GM19328 (cell line): ENCODE measurements at regions not wholly inside any gene's neighbourhood (a gene's known extent, or its start where the extent isn't known, plus 50 kb on each side); places are given as distances from the start of the nearest gene placed in this dataset.

Source experiments
- ATAC-seq: cut with Tn5 transposase; IDR thresholded peaks from one replicate; pipeline ENCODE4 v1.9.1; 2021; ENCODE audit warnings: mild to moderate bottlenecking, moderate library complexity; ENCODE audit not compliant: unreplicated experiment

DNA sequence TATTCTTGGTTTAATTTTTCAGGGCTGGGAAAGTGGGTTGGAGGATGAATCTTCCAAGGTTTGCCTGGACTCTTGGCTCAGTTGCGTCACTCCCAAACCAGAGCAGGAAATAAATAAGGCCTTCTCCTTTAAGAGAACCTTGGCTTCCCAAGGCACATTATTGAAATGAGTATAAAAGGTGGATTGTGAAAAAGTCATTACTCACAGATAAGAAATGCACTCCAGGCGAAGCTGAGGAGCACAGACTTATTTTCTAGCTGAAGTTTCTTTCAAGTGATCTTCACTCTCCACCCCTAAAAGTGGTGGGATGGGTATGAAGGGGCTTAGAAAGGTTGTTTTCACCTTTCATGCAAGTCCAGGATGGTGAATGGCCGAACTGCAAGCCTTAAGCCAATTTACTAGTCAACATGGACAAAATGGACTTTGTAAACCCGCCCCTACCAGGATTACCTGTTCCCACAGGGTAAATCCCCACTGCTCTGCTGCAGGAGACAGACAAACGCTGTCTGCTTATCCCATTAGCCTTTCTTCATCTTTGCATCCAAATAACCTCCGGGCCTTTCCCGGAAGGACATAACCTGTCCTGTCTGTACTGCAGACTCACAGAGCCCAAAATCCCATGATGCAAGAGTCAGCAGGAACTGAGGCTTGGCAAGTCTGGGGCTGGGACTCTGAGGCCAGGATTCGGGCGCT lies 207.6 kb downstream of the BCL11B start:
- ATAC-seq: no peak

DNA sequence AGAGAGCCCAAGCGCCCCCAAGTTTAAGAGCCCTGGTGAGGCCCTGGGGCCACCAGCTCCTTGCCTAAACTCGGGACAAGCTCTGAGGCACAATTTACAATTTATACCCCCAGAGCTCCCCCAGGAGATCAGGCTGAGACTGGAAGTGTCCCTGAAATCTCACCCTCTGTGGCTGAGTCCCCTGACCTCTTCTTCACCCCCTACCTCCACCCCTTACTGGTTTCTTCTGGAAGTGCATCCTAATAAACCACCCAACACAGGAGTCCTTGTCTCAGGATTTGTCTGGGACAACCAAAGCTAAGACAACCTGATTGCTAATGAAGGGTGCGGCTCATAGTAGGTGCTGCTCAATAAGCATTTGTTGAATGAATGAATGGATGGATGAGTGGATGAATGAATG lies 206.4 kb downstream of the BCL11B start:
- no peak for ATAC-seq

- ATAC-seq: no peak
Observed at GRCh38 chr14:99066378-99066777, 205.6 kb downstream of the BCL11B start.

- ATAC-seq: no peak
Observed at GRCh38 chr14:99067141-99067920, 204.7 kb downstream of the BCL11B start.

GRCh38 chr14:99067927-99068326 lies 204.1 kb downstream of the BCL11B start:
- no peak for ATAC-seq

- no peak for ATAC-seq
Observed at GRCh38 chr14:99069946-99070345, 202.1 kb downstream of the BCL11B start.

GRCh38 chr14:99072433-99072832 lies 199.6 kb downstream of the BCL11B start:
- ATAC-seq: no peak

DNA sequence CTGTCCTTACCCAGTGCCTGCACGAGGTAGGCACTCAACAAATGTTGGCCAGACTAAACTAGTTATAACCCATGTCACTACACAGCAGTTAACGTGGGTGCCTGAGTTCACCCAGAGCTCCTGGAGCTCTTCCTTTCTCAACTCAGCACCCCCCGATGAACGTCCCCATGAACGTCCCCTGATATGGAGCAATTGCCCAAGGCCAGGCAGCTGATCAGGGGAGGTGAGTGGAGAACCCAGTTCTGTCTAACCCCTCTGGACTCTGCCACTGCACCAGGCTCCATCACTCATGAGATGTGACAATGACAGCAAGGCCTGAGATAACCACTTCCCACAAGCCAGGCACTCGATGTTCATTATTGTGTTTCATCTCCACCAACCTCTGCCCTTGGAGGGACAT lies 199.0 kb downstream of the BCL11B start:
- ATAC-seq: no peak

DNA sequence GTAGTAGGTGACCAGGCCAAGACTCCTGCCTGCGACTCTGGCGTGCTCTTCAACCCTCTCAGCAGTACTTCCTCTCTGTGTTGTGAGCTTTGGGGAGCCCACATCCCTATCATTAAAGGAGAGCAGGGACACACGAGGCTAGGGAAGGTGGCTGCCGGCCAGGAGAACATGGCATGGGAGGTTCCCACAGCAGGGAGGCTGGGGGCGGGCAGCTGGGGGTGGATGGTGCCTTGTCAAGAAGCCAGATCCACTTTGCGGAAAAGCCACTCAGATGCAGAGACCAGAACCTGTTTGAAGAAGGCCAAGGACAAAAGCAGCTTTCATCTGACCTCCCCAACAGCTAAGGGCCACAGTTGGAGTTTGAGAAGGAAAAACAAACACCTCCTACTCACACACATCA lies 198.6 kb downstream of the BCL11B start:
- no peak for ATAC-seq

DNA sequence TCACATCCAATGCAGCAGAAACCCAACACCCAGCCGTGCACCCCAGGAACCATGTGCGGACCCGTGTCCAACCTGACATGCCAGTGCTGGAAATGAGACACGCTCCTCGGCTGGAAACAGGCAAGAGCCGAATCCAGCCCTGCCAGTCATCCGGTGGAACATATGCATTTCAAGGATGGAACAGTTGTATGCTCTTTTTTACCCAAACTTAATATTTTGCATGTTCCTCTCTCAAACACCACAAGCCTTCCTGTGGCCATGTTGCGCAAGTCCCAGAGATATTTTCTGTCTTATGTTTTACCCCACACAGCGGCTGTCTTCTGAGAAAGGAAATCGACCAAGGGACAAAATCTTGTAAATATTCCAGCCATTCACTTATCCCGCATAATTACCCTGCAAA lies 196.9 kb downstream of the BCL11B start:
- ATAC-seq: no peak

- ATAC-seq: no peak
Observed at GRCh38 chr14:99075771-99076375, 196.1 kb downstream of the BCL11B start.

DNA sequence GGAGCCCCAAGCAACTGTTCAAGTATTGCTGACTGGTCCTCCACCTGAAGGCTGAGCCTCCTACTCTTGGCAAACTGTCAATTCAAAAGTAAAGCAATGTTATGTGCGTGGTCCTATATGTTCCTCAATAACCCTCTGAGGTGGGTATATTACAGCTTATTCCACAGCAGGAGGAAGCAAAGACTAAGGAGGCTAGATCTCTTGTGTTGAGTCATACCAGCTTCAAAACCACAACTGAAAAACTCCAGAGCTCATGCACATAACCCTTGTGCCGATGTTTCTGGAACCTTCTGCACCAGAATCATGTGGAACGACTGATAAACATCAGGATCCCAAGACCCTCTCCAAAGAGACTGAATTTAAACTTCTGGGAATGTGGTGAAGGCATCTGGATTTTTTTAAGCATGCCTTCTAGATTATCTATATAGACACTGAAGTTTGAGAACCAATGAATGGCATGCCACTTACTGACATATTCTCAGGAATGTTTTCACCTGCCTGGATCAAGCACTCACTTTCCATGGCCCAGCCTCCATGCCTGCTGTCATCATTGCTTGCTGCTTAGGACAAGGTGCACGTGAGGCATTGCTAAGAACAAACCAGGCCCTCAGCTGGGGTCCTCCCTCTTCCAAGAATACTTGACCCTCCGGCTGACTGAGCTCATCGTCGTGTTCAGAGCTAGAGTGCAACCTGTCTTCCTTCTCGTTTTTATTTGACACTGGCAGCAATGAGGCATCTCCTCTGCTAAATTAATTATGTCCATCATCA lies 194.7 kb downstream of the BCL11B start:
- ATAC-seq: no peak

DNA sequence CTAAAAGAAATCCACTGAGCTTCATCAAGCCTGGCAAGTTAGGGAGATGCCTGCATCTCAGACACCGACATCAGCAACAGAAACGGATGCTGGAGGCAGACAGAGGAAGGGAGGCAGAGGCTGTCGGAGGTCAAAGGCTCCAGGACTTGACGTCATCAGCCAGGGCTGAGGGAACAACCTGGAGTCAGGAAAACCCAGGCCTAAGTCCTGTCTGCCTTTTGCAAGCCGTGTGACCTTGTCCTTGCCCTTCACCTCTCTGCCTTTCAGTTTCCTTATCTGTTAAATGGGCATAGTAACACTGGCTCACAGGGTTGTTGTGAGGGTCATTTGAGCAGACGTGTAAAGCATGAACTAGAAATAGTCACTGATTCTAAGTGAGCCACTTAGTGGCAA lies 194.2 kb downstream of the BCL11B start:
- no peak for ATAC-seq

GRCh38 chr14:99078426-99078825 lies 193.6 kb downstream of the BCL11B start:
- ATAC-seq: no peak

DNA sequence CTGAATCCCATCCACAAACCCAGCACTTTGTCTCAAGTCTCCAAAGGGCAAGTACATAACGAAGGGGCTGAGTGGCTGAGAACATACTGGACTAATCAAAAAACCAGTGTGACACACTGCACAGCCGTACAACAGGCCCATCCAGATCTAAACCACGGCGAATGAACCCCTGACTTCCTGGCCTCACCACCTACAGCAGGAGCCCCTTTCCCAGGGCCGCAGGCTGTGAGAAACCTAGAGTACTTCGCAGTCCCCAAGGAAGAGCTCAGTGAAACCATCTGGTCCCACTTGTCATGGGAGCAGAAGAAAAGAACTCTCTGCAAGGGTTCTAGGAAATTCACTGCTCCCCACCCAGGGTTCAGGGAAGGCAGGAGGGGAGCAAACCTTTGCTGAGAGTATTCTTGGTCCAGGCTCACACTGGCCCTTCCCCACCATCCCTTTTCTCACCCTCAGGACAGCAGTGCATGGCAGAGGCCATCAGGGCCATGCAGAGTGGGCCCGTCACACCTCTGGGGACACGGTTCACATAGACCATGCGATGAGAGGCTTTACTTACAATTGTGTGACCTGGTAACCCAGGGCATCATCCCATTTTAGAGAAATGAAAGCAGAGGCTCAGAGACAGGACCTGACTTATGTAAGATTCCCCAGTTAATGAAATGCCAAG lies 192.8 kb downstream of the BCL11B start:
- no peak for ATAC-seq

DNA sequence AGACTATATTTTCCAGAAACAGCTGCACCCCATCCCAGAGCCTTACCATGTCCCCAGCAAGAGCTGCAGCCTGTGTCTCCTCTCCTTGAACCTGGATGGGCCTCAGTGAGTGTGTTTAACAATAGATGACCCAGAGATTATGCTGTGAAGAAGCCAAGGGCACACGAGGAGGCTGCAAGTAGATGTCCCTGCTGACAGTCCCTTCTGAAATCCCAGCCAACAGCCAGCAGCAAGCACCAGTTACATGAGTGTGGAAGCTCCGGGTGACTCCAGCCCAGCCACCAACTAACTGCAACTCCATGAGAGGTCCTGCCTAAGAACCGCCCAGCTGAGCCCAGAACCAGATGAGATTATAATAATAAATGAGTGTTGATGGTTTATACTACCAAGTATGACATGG lies 191.7 kb downstream of the BCL11B start:
- no peak for ATAC-seq

GRCh38 chr14:99081156-99081765 lies 190.7 kb downstream of the BCL11B start:
- no peak for ATAC-seq

DNA sequence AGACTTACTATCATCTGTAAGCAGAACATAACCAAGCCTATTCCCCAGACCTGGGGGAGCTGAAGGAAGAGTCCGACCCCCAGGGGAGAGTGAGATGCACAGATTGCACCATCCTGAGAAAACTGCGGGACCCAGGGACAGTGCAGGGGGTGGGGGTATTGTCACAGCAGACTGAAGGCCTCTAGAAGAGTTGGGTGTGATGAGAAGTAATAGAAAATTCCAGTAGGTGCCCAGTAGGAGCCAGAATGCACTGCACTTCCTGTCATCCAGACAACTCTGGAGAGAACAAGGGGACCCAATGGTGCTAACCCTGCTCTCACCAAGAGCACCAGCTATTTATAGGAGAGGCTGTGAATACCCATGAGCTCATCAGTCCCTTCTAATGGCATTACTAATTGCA lies 190.1 kb downstream of the BCL11B start:
- ATAC-seq: no peak

DNA sequence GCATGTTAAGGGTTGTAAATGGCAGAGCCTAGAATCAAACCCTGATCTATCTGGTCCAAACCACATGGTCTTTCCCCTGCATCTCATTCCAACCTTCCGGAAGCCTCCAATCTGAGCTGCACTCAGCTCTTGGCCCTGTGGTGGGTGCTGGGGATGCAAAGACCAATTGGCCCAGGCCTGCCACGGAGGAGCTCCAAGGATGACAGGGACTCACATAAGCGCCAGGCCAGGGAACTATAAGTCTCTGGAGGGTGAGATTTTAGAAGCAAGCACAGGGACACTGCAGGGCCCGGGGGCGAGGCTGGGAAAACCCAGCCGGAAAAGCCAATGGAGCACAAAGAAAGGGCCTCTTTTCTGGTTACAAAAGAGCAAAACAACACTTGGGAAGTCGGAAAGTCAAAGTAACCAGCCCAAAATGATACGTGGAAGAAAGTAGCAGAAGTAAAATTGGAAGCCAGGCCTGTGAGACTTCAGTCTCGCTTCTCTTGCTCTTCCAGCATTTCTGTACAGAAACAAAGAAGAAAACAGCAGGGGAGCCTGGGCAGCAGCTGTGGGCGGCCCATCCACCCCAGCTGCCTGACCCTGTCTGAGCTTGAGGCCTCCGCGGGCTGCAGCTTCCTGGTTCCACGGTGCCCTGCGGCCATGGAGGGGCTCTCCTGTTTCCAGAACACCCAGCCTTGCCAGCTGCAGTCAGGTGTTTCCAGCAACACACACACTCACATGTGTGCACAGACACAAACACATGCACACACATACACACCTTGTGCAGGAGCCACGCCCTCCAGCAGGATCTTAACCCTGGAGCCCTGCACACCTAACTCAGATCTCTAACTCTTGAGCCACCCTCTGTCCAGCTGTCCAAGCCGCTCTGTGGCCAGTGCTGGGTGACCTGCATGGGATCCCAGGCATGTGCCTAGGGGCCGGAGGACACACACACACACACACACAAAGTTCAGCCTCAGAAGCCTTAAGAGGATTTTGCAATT lies 178.2 kb downstream of the BCL11B start:
- ATAC-seq: no peak
